ENCODE measurements at regions not wholly inside any gene's neighbourhood (a gene's known extent, or its start where the extent isn't known, plus 50 kb on each side); places are given as distances from the start of the nearest gene placed in this dataset.

DNA sequence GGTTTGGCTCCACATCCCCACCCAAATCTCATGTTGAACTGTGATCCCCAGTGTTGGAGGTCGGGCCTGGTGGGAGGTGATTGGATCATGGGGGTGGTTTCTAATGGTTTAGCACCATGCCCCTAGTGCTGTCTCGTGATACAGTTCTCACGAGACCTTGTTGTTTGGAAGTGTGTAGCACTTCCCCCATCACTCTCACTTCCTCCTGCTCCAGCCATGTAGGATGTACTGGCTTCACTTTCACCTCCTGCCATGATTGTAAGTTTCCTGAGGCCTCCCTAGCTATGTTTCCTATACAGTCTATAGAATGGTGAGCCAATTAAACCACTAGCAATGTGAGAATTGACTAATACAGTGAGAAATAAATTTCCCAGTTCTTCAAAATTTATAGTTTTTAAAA is 325.9 kb downstream of the FSIP2 start:
- H3K9me3 ChIP-seq (ENCODE audit: control insufficient read depth, insufficient read depth, low read depth, low read length): no peaks in the 10 kb centered on the region
- no TSS peak for BruUV-seq (replicated peaks)
- in situ Hi-C loops (cut with HindIII; ENCODE audit: low pct_unique_long_range_greater_than_20kb, low sequenced_read_pairs): no loop called here
- no peak overlapping the region for H3K27ac ChIP-seq (ENCODE audit: low read length)
- ChIA-PET CTCF (no interaction called here), POLR2A (no interaction called here)
- ATAC-seq: no peak
- H3K27me3 ChIP-seq (ENCODE audit: control insufficient read depth, insufficient read depth, low read length): no peaks in the 10 kb centered on the region
- H3K4me3 ChIP-seq (ENCODE audit: low read depth in 2 of 2, low read length in 2 of 2): no peak overlapping the region
- no peak for TF ChIP-seq SIN3A (IDR thresholded peaks at IDR 0.05; ENCODE audit: borderline replicate concordance, insufficient read depth, low read depth, low read length)
- TF ChIP-seq, protein P1, sequence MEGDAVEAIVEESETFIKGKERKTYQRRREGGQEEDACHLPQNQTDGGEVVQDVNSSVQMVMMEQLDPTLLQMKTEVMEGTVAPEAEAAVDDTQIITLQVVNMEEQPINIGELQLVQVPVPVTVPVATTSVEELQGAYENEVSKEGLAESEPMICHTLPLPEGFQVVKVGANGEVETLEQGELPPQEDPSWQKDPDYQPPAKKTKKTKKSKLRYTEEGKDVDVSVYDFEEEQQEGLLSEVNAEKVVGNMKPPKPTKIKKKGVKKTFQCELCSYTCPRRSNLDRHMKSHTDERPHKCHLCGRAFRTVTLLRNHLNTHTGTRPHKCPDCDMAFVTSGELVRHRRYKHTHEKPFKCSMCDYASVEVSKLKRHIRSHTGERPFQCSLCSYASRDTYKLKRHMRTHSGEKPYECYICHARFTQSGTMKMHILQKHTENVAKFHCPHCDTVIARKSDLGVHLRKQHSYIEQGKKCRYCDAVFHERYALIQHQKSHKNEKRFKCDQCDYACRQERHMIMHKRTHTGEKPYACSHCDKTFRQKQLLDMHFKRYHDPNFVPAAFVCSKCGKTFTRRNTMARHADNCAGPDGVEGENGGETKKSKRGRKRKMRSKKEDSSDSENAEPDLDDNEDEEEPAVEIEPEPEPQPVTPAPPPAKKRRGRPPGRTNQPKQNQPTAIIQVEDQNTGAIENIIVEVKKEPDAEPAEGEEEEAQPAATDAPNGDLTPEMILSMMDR (IDR thresholded peaks at IDR 0.05): no peak
- TF ChIP-seq, protein P2, sequence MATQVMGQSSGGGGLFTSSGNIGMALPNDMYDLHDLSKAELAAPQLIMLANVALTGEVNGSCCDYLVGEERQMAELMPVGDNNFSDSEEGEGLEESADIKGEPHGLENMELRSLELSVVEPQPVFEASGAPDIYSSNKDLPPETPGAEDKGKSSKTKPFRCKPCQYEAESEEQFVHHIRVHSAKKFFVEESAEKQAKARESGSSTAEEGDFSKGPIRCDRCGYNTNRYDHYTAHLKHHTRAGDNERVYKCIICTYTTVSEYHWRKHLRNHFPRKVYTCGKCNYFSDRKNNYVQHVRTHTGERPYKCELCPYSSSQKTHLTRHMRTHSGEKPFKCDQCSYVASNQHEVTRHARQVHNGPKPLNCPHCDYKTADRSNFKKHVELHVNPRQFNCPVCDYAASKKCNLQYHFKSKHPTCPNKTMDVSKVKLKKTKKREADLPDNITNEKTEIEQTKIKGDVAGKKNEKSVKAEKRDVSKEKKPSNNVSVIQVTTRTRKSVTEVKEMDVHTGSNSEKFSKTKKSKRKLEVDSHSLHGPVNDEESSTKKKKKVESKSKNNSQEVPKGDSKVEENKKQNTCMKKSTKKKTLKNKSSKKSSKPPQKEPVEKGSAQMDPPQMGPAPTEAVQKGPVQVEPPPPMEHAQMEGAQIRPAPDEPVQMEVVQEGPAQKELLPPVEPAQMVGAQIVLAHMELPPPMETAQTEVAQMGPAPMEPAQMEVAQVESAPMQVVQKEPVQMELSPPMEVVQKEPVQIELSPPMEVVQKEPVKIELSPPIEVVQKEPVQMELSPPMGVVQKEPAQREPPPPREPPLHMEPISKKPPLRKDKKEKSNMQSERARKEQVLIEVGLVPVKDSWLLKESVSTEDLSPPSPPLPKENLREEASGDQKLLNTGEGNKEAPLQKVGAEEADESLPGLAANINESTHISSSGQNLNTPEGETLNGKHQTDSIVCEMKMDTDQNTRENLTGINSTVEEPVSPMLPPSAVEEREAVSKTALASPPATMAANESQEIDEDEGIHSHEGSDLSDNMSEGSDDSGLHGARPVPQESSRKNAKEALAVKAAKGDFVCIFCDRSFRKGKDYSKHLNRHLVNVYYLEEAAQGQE (IDR thresholded peaks at IDR 0.05; ENCODE audit: insufficient read depth in 1 of 2, low read depth in 2 of 2, low read length in 1 of 2): no peak
- no peak for TF ChIP-seq TCF7L2 (IDR thresholded peaks at IDR 0.05; ENCODE audit: low read depth, low read length)
- intact Hi-C loops (cut with micrococcal nuclease; ENCODE audit: unreplicated experiment): no loop called here
- no peak for DNase-seq (ENCODE audit: low read depth, low spot score)
- no peaks in the 10 kb centered on the region for H3K4me1 ChIP-seq (ENCODE audit: control insufficient read depth, insufficient read depth, low read length)
- no peaks in the 10 kb centered on the region for H3K36me3 ChIP-seq (ENCODE audit: control insufficient read depth, insufficient read depth, low read length)

GRCh38 chr2:186065491-186065890 is 326.9 kb downstream of the FSIP2 start:
- H3K4me3 ChIP-seq (ENCODE audit: low read depth in 2 of 2, low read length in 2 of 2): no peak overlapping the region
- no peak for ATAC-seq

More at GRCh38 chr2:186065491-186065890, 326.9 kb downstream of the FSIP2 start:
- H3K4me1 ChIP-seq (ENCODE audit: control insufficient read depth, insufficient read depth, low read length): no peaks in the 10 kb centered on the region
- H3K9me3 ChIP-seq (ENCODE audit: control insufficient read depth, insufficient read depth, low read depth, low read length): no peaks in the 10 kb centered on the region
- intact Hi-C loops (cut with micrococcal nuclease; ENCODE audit: unreplicated experiment) (no loop called here), in situ Hi-C loops (cut with HindIII; ENCODE audit: low pct_unique_long_range_greater_than_20kb, low sequenced_read_pairs) (no loop called here)
- ChIA-PET CTCF (no interaction called here), POLR2A (no interaction called here)
- H3K27ac ChIP-seq (ENCODE audit: low read length): no peak overlapping the region
- DNase-seq (ENCODE audit: low read depth, low spot score): no peak
- no peaks in the 10 kb centered on the region for H3K36me3 ChIP-seq (ENCODE audit: control insufficient read depth, insufficient read depth, low read length)
- BruUV-seq (replicated peaks): no TSS peak
- TF ChIP-seq TCF7L2 (IDR thresholded peaks at IDR 0.05; ENCODE audit: low read depth, low read length): no peak
- TF ChIP-seq, protein P2 (IDR thresholded peaks at IDR 0.05; ENCODE audit: insufficient read depth in 1 of 2, low read depth in 2 of 2, low read length in 1 of 2): no peak
- no peak for TF ChIP-seq POLR2AphosphoS5 (IDR thresholded peaks at IDR 0.05; ENCODE audit: low read depth, low read length)
- TF ChIP-seq, protein P1 (IDR thresholded peaks at IDR 0.05): no peak
- no peak for TF ChIP-seq SIN3A (IDR thresholded peaks at IDR 0.05; ENCODE audit: borderline replicate concordance, insufficient read depth, low read depth, low read length)
- H3K27me3 ChIP-seq (ENCODE audit: control insufficient read depth, insufficient read depth, low read length): no peaks in the 10 kb centered on the region

All from Panc1 (cell line).